CD4-positive, alpha-beta T cell (primary cell): ENCODE measurements at regions not wholly inside any gene's neighbourhood (a gene's known extent, or its start where the extent isn't known, plus 50 kb on each side); places are given as distances from the start of the nearest gene placed in this dataset.

ENCODE experiments used
- ATAC-seq: fragments of 200-7000 bp; cut with Tn5 transposase; one replicate; pipeline ENCODE4 v1.10.0; 2022; ENCODE audit warnings: mild to moderate bottlenecking; ENCODE audit not compliant: poor library complexity
- CTCF ChIA-PET: fragments of 350-600 bp; sonication (Branson Sonifier 250); formaldehyde crosslinking; loops from one replicate; lab custom pipeline; 2021; ENCODE audit warnings: antibody characterized with exemption, inconsistent platforms; lab: Charles Lee
- POLR2A ChIA-PET: fragments of 350-600 bp; sonication (Branson Sonifier 250); formaldehyde crosslinking; loops from one replicate; lab custom pipeline; 2021; ENCODE audit warnings: antibody characterized with exemption, inconsistent platforms; lab: Charles Lee
- DNase-seq, 14 experiments: peaks; one replicate each; pipeline ENCODE4 v3.0.0-alpha.2; 2013 to 2020; ENCODE audit warnings: mixed read lengths in 2 of 14
- H3K27ac ChIP-seq, 2 donors: one replicate each; pipeline versions ENCODE4 v1.5.1 to v1.7.0; 2013; ENCODE audit warnings: low read length in 2 of 2, low read depth in 1 of 2, mild to moderate bottlenecking in 1 of 2
- H3K27me3 ChIP-seq, 2 experiments: 1 replicate in 1 of 2; 2 replicates in 1 of 2; pipeline versions ENCODE4 v1.6.1 to v1.7.0; 2013; ENCODE audit warnings: low read length in 2 of 2, control low read depth in 1 of 2, mild to moderate bottlenecking in 1 of 2, moderate library complexity in 1 of 2; ENCODE audit not compliant: insufficient read depth in 2 of 2, control insufficient read depth in 1 of 2
- H3K36me3 ChIP-seq: one replicate; pipeline ENCODE4 v1.6.1; 2013; ENCODE audit warnings: low read length, control low read depth; ENCODE audit not compliant: insufficient read depth
- H3K4me1 ChIP-seq: one replicate; pipeline ENCODE4 v1.6.1; 2013; ENCODE audit warnings: low read length, control low read depth; ENCODE audit not compliant: insufficient read depth
- H3K4me3 ChIP-seq: one replicate; pipeline ENCODE4 v1.5.1; 2013; ENCODE audit warnings: mild to moderate bottlenecking, low read length, moderate library complexity
- H3K9me3 ChIP-seq, 2 experiments: 1 replicate in 1 of 2; 2 replicates in 1 of 2; pipeline versions ENCODE4 v1.6.1 to v1.7.0; 2013; ENCODE audit warnings: low read length in 2 of 2, mild to moderate bottlenecking in 2 of 2, control low read depth in 1 of 2, moderate library complexity in 1 of 2; ENCODE audit not compliant: control insufficient read depth in 1 of 2, insufficient read depth in 1 of 2
- H3K27ac Mint-ChIP-seq: one replicate; pipeline ENCODE4 v1.8.0; 2020; ENCODE audit warnings: mixed read lengths
- H3K27me3 Mint-ChIP-seq: one replicate; pipeline ENCODE4 v1.8.0; 2021; ENCODE audit warnings: mixed read lengths
- H3K36me3 Mint-ChIP-seq: one replicate; pipeline ENCODE4 v1.8.0; 2021; ENCODE audit warnings: low read depth, mixed read lengths
- H3K4me1 Mint-ChIP-seq: one replicate; pipeline ENCODE4 v1.8.0; 2021; ENCODE audit warnings: low read depth, mixed read lengths
- H3K4me3 Mint-ChIP-seq: one replicate; pipeline ENCODE4 v1.8.0; 2020; ENCODE audit warnings: mild to moderate bottlenecking, mixed read lengths
- H3K9me3 Mint-ChIP-seq: one replicate; pipeline ENCODE4 v1.8.0; 2020; ENCODE audit warnings: mixed read lengths
- intact Hi-C, 2 experiments: fragments of 100-400 bp; cut with DNase I in 1 of 2; cut with micrococcal nuclease in 1 of 2; formaldehyde crosslinking; loops; one replicate each; pipeline versions ENCODE4 v1.15.1 to v1.9.0; 2023 to 2025; cut with DNase I, micrococcal nuclease
- TF ChIP-seq, protein P1 (sequence below): fragments of 200-600 bp; IDR thresholded peaks from one replicate; pipeline ENCODE4 v1.8.0; 2022; ENCODE audit warnings: antibody characterized with exemption, mild to moderate bottlenecking

DNA sequence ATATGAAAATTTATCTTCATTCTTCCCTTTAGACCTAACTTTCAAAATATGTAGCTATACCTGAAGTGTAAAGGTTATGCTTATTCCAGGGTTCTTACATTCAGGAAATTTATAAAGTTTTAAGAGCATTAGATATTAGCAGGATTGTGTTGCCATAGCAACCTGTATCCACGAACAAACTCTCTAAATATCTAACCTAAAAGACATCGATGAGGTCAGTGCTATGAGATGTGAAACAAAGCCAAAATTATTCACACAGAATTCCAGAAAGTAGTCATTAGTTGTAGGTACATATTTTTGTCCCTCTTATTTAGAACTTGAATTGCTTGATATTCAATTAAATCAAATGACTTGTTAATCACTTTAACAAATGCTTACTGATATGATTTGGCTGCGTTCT lies 705.3 kb downstream of the SOCS6 start:
- H3K4me3 Mint-ChIP-seq: no peak overlapping the region
- no peak overlapping the region for H3K27ac ChIP-seq
- no peak overlapping the region for H3K27ac Mint-ChIP-seq
- POLR2A ChIA-PET: no interaction called here
- H3K36me3 Mint-ChIP-seq: no peaks in the 10 kb centered on the region
- no peaks in the 10 kb centered on the region for H3K36me3 ChIP-seq
- no peaks in the 10 kb centered on the region for H3K27me3 Mint-ChIP-seq
- no peak for ATAC-seq
- H3K4me1 ChIP-seq: no peaks in the 10 kb centered on the region
- H3K9me3 ChIP-seq: no peaks in the 10 kb centered on the region
- H3K9me3 Mint-ChIP-seq: peaks cover 4% of the 10 kb centered on the region
- TF ChIP-seq, protein P1, sequence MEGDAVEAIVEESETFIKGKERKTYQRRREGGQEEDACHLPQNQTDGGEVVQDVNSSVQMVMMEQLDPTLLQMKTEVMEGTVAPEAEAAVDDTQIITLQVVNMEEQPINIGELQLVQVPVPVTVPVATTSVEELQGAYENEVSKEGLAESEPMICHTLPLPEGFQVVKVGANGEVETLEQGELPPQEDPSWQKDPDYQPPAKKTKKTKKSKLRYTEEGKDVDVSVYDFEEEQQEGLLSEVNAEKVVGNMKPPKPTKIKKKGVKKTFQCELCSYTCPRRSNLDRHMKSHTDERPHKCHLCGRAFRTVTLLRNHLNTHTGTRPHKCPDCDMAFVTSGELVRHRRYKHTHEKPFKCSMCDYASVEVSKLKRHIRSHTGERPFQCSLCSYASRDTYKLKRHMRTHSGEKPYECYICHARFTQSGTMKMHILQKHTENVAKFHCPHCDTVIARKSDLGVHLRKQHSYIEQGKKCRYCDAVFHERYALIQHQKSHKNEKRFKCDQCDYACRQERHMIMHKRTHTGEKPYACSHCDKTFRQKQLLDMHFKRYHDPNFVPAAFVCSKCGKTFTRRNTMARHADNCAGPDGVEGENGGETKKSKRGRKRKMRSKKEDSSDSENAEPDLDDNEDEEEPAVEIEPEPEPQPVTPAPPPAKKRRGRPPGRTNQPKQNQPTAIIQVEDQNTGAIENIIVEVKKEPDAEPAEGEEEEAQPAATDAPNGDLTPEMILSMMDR: no peak
- no peak for DNase-seq
- intact Hi-C loops: no loop called here
- no peaks in the 10 kb centered on the region for H3K27me3 ChIP-seq
- H3K4me1 Mint-ChIP-seq: no peaks in the 10 kb centered on the region
- no peak overlapping the region for H3K4me3 ChIP-seq
- CTCF ChIA-PET: no interaction called here

DNA sequence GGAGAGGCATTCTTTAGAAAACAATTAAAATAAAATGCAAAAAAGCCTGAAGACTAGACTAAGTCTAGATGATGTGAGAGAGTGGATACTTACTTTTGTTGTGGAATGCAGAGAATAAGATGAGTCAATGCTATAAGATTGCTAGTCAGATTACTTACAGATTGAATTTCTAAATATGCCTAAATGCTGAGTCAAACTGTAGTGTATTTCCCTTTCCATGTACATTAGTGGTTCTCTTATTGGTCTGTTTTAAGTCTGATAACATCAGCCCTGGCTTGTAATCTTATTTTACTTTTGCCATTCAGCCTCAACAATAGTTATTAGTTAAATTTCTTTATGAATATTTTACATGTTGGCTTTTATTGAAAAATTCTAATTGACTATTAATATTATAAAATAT lies 702.7 kb downstream of the SOCS6 start:
- CTCF ChIA-PET: no interaction called here
- H3K9me3 ChIP-seq: peaks cover 0 to under 1% of the 10 kb centered on the region in 2 experiments
- no peaks in the 10 kb centered on the region for H3K4me1 Mint-ChIP-seq
- no peak overlapping the region for H3K4me3 ChIP-seq
- TF ChIP-seq, protein P1: no peak
- no peak overlapping the region for H3K27ac Mint-ChIP-seq
- ATAC-seq (no peak), DNase-seq (no peak)
- H3K27me3 ChIP-seq: no peaks in the 10 kb centered on the region
- H3K4me1 ChIP-seq: no peaks in the 10 kb centered on the region
- H3K36me3 Mint-ChIP-seq: no peaks in the 10 kb centered on the region
- H3K36me3 ChIP-seq: no peaks in the 10 kb centered on the region
- intact Hi-C loops: no loop called here
- POLR2A ChIA-PET: no interaction called here
- H3K4me3 Mint-ChIP-seq: no peak overlapping the region
- H3K9me3 Mint-ChIP-seq: peaks cover 14% of the 10 kb centered on the region
- no peaks in the 10 kb centered on the region for H3K27me3 Mint-ChIP-seq
- no peak overlapping the region for H3K27ac ChIP-seq

DNA sequence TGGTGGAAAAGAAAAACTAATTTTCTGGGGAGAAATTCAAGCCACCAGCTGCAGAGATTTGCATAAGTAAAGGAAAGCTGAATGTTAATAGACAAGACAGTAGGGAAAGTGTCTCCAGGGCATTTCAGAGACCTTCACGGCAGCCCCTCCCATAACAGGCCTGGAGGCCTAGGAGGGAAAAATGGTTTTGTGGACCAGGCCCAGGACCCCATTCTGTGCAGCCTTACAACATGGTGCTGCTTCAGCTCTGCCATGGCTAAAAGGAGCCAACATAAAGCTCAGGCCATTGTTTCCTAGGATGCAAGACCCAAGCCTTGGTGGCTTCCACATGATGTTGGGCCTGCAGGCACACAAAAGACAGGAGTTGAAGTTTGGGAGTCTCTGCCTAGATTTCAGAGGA lies 697.1 kb downstream of the SOCS6 start:
- no peak overlapping the region for H3K27ac ChIP-seq
- no peaks in the 10 kb centered on the region for H3K36me3 ChIP-seq
- POLR2A ChIA-PET: no interaction called here

More for the DNA sequence above, 697.1 kb downstream of the SOCS6 start:
- no peaks in the 10 kb centered on the region for H3K4me1 ChIP-seq
- TF ChIP-seq, protein P1: no peak
- no peak overlapping the region for H3K4me3 ChIP-seq
- Mint-ChIP-seq H3K27me3 (no peaks in the 10 kb centered on the region), H3K27ac (no peak overlapping the region), H3K36me3 (peaks cover 5% of the 10 kb centered on the region), H3K4me3 (no peak overlapping the region), H3K9me3 (peaks cover 18% of the 10 kb centered on the region), H3K4me1 (no peaks in the 10 kb centered on the region)
- ATAC-seq: no peak
- DNase-seq: no peak
- intact Hi-C loops: no loop called here
- CTCF ChIA-PET: no interaction called here
- H3K27me3 ChIP-seq: no peaks in the 10 kb centered on the region
- peaks cover 7 to 11% of the 10 kb centered on the region in 2 experiments for H3K9me3 ChIP-seq
